ENCODE measurements at regions not wholly inside any gene's neighbourhood (a gene's known extent, or its start where the extent isn't known, plus 50 kb on each side); places are given as distances from the start of the nearest gene placed in this dataset.

DNA sequence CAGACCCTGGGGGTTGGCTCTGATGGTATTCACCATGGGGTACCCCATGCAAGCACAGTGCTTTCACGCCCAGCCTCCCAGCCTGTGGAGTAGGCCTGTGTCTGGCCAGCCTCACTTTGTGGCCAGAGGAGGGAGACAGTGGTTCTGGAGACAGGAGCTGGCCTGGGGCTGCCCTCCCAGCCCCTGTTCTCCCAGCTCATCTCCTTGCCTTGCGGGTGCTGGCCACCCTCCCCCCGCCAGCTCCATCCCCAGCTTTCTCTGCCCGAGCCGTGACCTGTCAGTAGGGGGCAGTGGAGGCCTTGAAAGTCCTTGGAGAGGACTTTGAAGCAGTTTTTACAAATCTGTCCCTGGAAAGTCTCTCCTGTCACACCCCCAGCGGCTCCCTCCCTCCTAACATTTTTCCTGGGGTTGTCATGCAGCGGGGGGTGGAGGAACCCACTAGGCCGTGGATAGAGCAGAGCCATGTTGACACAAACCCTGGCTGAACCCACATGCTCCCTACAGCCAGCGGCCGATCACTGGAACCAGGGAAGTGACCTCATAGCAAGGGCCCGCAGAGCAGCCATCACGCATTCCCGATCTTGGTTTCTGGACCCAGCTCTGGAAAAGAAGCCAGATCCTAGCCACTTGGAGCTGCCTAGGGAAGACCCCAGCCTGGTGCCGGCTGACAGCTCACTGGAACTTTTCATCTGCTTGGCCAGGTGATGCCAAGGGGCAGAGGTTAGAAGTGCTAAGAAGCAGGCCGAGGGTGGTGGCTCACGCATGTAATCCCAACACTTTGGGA is 289.4 kb downstream of the SEC14L1 start (continued):
- TF ChIP-seq GLIS2 (tag by site-specific recombination; IDR thresholded peaks at IDR 0.05), result peak; percentile 80
- no peak for TF ChIP-seq ZNF112 (tag by site-specific recombination; IDR thresholded peaks at IDR 0.05)
- no peak for TF ChIP-seq ZNF596 (tag by site-specific recombination; IDR thresholded peaks at IDR 0.05)
- TF ChIP-seq ZNF654 (tag by site-specific recombination; IDR thresholded peaks at IDR 0.05; ENCODE audit: low read depth), result peak; percentile 63
- TF ChIP-seq, protein P1, sequence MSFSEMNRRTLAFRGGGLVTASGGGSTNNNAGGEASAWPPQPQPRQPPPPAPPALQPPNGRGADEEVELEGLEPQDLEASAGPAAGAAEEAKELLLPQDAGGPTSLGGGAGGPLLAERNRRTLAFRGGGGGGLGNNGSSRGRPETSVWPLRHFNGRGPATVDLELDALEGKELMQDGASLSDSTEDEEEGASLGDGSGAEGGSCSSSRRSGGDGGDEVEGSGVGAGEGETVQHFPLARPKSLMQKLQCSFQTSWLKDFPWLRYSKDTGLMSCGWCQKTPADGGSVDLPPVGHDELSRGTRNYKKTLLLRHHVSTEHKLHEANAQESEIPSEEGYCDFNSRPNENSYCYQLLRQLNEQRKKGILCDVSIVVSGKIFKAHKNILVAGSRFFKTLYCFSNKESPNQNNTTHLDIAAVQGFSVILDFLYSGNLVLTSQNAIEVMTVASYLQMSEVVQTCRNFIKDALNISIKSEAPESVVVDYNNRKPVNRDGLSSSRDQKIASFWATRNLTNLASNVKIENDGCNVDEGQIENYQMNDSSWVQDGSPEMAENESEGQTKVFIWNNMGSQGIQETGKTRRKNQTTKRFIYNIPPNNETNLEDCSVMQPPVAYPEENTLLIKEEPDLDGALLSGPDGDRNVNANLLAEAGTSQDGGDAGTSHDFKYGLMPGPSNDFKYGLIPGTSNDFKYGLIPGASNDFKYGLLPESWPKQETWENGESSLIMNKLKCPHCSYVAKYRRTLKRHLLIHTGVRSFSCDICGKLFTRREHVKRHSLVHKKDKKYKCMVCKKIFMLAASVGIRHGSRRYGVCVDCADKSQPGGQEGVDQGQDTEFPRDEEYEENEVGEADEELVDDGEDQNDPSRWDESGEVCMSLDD (tag by site-specific recombination; IDR thresholded peaks at IDR 0.05), result no peak
- no peak for TF ChIP-seq ZNF624 (tag by site-specific recombination; IDR thresholded peaks at IDR 0.05)
- TF ChIP-seq, protein P2, sequence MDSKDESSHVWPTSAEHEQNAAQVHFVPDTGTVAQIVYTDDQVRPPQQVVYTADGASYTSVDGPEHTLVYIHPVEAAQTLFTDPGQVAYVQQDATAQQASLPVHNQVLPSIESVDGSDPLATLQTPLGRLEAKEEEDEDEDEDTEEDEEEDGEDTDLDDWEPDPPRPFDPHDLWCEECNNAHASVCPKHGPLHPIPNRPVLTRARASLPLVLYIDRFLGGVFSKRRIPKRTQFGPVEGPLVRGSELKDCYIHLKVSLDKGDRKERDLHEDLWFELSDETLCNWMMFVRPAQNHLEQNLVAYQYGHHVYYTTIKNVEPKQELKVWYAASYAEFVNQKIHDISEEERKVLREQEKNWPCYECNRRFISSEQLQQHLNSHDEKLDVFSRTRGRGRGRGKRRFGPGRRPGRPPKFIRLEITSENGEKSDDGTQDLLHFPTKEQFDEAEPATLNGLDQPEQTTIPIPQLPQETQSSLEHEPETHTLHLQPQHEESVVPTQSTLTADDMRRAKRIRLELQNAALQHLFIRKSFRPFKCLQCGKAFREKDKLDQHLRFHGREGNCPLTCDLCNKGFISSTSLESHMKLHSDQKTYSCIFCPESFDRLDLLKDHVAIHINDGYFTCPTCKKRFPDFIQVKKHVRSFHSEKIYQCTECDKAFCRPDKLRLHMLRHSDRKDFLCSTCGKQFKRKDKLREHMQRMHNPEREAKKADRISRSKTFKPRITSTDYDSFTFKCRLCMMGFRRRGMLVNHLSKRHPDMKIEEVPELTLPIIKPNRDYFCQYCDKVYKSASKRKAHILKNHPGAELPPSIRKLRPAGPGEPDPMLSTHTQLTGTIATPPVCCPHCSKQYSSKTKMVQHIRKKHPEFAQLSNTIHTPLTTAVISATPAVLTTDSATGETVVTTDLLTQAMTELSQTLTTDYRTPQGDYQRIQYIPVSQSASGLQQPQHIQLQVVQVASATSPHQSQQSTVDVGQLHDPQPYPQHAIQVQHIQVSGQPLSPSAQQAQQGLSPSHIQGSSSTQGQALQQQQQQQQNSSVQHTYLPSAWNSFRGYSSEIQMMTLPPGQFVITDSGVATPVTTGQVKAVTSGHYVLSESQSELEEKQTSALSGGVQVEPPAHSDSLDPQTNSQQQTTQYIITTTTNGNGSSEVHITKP (tag by site-specific recombination; IDR thresholded peaks at IDR 0.05), result 0 out of 2 replicates have a peak, but pooled peaks have one; percentile 26
- no peak for TF ChIP-seq ZNF239 (tag by site-specific recombination; IDR thresholded peaks at IDR 0.05)
- TF ChIP-seq ZNF830 (tag by site-specific recombination; IDR thresholded peaks at IDR 0.05; ENCODE audit: low read depth), result no peak
- TF ChIP-seq, protein P3, sequence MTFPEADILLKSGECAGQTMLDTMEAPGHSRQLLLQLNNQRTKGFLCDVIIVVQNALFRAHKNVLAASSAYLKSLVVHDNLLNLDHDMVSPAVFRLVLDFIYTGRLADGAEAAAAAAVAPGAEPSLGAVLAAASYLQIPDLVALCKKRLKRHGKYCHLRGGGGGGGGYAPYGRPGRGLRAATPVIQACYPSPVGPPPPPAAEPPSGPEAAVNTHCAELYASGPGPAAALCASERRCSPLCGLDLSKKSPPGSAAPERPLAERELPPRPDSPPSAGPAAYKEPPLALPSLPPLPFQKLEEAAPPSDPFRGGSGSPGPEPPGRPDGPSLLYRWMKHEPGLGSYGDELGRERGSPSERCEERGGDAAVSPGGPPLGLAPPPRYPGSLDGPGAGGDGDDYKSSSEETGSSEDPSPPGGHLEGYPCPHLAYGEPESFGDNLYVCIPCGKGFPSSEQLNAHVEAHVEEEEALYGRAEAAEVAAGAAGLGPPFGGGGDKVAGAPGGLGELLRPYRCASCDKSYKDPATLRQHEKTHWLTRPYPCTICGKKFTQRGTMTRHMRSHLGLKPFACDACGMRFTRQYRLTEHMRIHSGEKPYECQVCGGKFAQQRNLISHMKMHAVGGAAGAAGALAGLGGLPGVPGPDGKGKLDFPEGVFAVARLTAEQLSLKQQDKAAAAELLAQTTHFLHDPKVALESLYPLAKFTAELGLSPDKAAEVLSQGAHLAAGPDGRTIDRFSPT (tag by site-specific recombination; IDR thresholded peaks at IDR 0.05), result no peak
- TF ChIP-seq ZNF544 (tag by site-specific recombination; IDR thresholded peaks at IDR 0.05), result no peak
- TF ChIP-seq ZNF133 (tag by site-specific recombination; IDR thresholded peaks at IDR 0.05), result no peak
- no peak for TF ChIP-seq ZNF211 (tag by site-specific recombination; IDR thresholded peaks at IDR 0.05; ENCODE audit: low read depth)
- TF ChIP-seq ZBTB48 (tag by site-specific recombination; IDR thresholded peaks at IDR 0.05), result no peak
- TF ChIP-seq ZNF626 (tag by site-specific recombination; IDR thresholded peaks at IDR 0.05), result no peak

DNA sequence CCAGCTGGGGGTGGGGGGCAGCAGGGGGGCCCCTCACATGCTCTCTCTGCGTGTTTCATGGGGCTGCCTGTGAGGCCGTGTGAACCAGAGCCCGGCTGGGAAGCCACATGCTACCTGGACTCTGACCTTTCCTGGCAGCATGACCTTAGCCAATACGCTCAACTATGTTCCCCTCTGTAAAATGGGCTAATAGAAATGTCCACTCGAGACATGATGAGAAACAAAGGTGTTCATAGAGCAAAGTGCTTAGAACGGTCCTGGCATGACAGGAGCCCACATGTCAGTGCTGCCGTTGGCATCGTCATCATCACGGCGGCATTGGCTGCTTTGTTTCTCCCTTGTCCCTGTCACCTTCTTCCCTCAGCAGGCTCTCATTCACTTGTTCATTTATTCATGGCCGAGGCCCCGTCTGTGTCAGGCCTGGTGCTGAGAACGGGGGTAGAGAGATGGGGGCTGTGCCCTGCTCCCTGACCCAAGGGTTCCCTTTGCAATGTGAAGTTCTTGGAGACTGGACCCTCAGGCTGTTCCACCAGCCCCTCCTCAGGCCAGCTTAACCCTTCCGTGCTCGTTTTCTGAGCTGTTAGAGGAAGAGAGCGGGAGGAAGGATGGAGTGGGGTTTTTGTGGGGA is 291.4 kb downstream of the SEC14L1 start:
- H3K36me3 ChIP-seq (ENCODE audit: control insufficient read depth in 2 of 2, insufficient read depth in 1 of 2, low read length in 2 of 2), result peaks cover 0 to 5% of the 10 kb centered on the region in 2 experiments; a peak in 1 of 3 replicates
- H3K4me1 ChIP-seq (ENCODE audit: control insufficient read depth, insufficient read depth, low read length), result peaks cover 14% of the 10 kb centered on the region
- no peak overlapping the region for H3K27ac ChIP-seq (ENCODE audit: extremely low read depth, low read depth, low read length)
- H3K9me3 ChIP-seq (ENCODE audit: control insufficient read depth, insufficient read depth, low read depth, low read length), result no peaks in the 10 kb centered on the region
- ChIA-PET CTCF (interaction anchor here (0.9 kb wide), 1 partner anchor 818 kb away, joined by 3 read pairs; no protein-coding TSS in a partner anchor), POLR2A (no interaction called here)
- no peak overlapping the region for H3K4me3 ChIP-seq (ENCODE audit: low read depth, low read length)
- TF ChIP-seq ZFP37 (tag by site-specific recombination; IDR thresholded peaks at IDR 0.05) (no peak), ZNF350 (tag by site-specific recombination; IDR thresholded peaks at IDR 0.05) (no peak), WT1 (tag by site-specific recombination; IDR thresholded peaks at IDR 0.05) (no peak), ZNF629 (tag by site-specific recombination; IDR thresholded peaks at IDR 0.05) (no peak), IKZF3 (tag by site-specific recombination; IDR thresholded peaks at IDR 0.05) (no peak), BCL11B (tag by site-specific recombination; IDR thresholded peaks at IDR 0.05; ENCODE audit: low read depth) (no peak), ZFP3 (tag by site-specific recombination; IDR thresholded peaks at IDR 0.05; ENCODE audit: low read depth) (no peak), ZNF121 (tag by site-specific recombination; IDR thresholded peaks at IDR 0.05) (no peak), KLF1 (tag by site-specific recombination; IDR thresholded peaks at IDR 0.05) (no peak), ZNF175 (tag by site-specific recombination; IDR thresholded peaks at IDR 0.05) (no peak), ZNF514 (tag by site-specific recombination; IDR thresholded peaks at IDR 0.05) (no peak)
- TF ChIP-seq, protein P4, sequence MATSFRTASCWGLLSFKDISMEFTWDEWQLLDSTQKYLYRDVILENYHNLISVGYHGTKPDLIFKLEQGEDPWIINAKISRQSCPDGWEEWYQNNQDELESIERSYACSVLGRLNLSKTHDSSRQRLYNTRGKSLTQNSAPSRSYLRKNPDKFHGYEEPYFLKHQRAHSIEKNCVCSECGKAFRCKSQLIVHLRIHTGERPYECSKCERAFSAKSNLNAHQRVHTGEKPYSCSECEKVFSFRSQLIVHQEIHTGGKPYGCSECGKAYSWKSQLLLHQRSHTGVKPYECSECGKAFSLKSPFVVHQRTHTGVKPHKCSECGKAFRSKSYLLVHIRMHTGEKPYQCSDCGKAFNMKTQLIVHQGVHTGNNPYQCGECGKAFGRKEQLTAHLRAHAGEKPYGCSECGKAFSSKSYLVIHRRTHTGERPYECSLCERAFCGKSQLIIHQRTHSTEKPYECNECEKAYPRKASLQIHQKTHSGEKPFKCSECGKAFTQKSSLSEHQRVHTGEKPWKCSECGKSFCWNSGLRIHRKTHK (tag by site-specific recombination; IDR thresholded peaks at IDR 0.05), result no peak
